Cardiac muscle cell (in vitro differentiated cells and primary cell): ENCODE measurements at regions not wholly inside any gene's neighbourhood (a gene's known extent, or its start where the extent isn't known, plus 50 kb on each side); places are given as distances from the start of the nearest gene placed in this dataset.

Experiments used
- DNase-seq, 2 donors: peaks; one replicate each; pipeline versions ENCODE4 v3.0.0 to v3.0.0-alpha.2; 2010 to 2017; ENCODE audit warnings: low read depth in 1 of 2, low spot score in 1 of 2
- H3K27ac ChIP-seq: fragments of 200-600 bp; sonication (generic); 2 replicates; pipeline ENCODE4 v1.5.1; 2016
- H3K27me3 ChIP-seq: fragments of 200-600 bp; sonication (generic); 2 replicates; pipeline ENCODE4 v1.6.0; 2016; ENCODE audit warnings: control low read depth
- H3K36me3 ChIP-seq: fragments of 200-600 bp; sonication (generic); 2 replicates; pipeline ENCODE4 v1.5.1; 2016; ENCODE audit warnings: control low read depth
- H3K4me1 ChIP-seq: fragments of 200-600 bp; sonication (generic); 2 replicates; pipeline ENCODE4 v1.8.1; 2017; ENCODE audit warnings: low read depth, mild to moderate bottlenecking, mixed run types
- H3K4me3 ChIP-seq: fragments of 200-600 bp; sonication (generic); 2 replicates; pipeline ENCODE4 v1.5.1; 2016; ENCODE audit warnings: mild to moderate bottlenecking
- H3K9me3 ChIP-seq: fragments of 200-600 bp; sonication (generic); 2 replicates; pipeline ENCODE4 v1.5.1; 2017; ENCODE audit warnings: low read depth, mild to moderate bottlenecking, control low read depth
- TF ChIP-seq, protein P1 (sequence below): IDR thresholded peaks from 2 replicates; pipeline ENCODE4 v1.5.1; 2012; ENCODE audit warnings: low read depth, mild to moderate bottlenecking, low read length

DNA sequence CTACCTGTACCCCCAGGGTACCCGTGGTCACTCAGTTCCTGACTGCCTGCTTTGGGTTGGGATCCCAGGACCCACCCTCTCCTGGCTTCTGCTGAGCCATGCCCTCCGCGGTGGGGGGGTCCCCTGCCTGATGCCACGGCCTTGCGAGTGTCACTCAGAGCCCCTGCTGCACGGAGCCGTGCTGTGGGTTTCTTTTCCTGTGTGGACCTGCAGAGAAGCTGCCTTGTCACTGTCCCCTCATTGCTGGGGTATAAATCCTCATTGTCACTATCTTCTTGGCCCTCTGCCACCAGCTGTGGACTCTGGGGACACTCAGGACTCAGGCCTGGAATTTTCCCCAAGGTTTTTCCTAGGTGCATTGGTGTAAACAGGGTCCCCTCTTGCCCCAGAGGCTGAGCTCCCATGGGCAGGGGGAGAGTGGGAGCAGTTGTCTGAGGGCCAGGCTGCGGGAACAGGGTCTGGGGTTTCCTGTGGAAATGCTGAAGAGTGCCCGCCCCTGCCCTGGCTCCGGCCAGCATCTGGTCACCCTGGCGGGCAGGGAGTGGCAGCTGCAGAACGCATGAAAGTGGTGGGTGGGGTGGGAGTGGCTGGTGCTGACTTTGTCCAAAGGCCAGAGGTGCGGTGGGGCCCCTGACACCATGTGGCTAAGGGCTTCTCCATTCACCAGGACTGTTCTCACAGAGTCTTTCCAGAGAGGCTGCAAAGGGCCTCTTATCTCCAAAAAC lies 191.7 kb downstream of the GOLGA6L6 start:
- DNase-seq: no peak

DNA sequence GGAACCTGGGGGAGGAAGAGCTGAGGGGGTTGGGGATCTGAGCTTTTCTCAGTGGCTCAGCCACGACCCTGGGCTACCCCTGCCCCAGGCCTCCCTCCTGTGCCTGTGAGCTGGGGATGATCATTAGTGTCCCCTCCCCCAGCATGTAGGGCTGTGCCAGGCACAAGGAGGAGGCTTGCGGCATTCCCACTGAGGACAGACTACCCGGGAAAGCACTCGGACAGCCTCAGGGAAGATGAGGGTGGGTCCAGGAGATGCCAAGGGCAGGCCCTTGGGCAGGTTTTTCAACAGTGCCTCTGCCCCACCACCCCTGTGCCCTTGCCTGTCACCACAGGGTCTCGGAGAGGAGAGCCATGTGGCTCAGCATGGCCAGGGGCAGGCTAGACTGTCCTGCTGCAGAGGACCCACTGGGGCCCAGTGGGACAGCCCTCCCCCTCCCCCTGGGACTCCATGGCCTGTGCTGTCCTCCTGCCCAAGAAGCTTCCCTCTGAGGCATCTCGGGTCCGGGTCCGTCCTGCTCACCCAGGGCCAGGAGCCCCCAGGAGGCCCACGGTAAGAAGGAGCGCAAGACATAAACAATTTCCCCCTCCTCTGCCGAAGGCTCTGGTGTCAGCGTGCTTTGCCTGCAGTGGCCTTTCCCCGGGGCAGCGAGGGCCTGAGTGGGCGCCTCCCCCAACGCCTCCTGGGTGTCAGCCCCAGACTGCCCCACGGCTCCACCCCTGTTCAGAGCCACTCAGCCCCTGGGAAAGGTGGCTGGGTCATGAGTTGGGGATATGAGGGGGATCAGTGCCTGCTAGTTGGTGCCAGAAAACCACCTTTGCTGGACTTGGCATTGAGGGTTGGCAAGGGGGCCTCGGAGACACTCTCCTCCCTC lies 192.5 kb downstream of the GOLGA6L6 start:
- no peak for DNase-seq
- no peak overlapping the region for H3K4me3 ChIP-seq
- no peak overlapping the region for H3K27ac ChIP-seq
- H3K27me3 ChIP-seq: no peaks in the 10 kb centered on the region
- TF ChIP-seq, protein P1, sequence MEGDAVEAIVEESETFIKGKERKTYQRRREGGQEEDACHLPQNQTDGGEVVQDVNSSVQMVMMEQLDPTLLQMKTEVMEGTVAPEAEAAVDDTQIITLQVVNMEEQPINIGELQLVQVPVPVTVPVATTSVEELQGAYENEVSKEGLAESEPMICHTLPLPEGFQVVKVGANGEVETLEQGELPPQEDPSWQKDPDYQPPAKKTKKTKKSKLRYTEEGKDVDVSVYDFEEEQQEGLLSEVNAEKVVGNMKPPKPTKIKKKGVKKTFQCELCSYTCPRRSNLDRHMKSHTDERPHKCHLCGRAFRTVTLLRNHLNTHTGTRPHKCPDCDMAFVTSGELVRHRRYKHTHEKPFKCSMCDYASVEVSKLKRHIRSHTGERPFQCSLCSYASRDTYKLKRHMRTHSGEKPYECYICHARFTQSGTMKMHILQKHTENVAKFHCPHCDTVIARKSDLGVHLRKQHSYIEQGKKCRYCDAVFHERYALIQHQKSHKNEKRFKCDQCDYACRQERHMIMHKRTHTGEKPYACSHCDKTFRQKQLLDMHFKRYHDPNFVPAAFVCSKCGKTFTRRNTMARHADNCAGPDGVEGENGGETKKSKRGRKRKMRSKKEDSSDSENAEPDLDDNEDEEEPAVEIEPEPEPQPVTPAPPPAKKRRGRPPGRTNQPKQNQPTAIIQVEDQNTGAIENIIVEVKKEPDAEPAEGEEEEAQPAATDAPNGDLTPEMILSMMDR: no peak
- no peaks in the 10 kb centered on the region for H3K4me1 ChIP-seq
- H3K36me3 ChIP-seq: no peaks in the 10 kb centered on the region
- peaks cover 46% of the 10 kb centered on the region for H3K9me3 ChIP-seq

More for the DNA sequence above, 191.7 kb downstream of the GOLGA6L6 start:
- H3K9me3 ChIP-seq: peaks cover 50% of the 10 kb centered on the region
- H3K4me3 ChIP-seq: no peak overlapping the region
- no peaks in the 10 kb centered on the region for H3K36me3 ChIP-seq
- H3K27me3 ChIP-seq: no peaks in the 10 kb centered on the region
- no peak overlapping the region for H3K27ac ChIP-seq
- H3K4me1 ChIP-seq: no peaks in the 10 kb centered on the region
- TF ChIP-seq, protein P1: no peak

DNA sequence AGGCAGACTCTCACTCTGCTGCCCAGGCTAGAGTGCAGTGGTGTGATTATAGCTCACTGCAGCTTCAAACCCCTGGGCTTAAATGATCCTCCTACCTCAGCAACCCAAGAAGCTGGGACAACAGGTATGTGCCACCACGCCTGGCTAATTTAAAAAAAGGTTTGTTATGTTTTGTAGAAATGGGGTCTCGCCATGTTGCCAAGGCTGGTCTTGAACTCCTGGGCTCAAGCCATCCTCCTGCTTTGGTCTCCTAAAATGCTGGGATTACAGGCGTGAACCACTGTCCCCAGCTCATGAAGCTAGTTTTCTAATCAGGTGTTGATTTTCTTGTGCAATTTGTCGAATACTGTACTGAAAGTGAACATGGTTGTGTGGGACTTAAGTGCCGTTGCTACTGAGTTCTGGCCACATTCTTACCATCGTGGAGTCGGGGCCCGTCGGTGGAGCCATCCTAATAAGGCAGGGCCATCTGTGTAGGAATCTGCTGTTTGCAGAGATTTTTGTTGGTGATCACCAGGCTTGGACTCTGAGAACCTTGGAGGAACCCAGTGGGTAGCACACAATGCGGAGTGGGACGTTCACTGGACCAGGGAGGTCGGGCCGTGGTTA lies 193.2 kb downstream of the GOLGA6L6 start:
- H3K4me1 ChIP-seq: no peaks in the 10 kb centered on the region
- no peak overlapping the region for H3K27ac ChIP-seq
- no peak overlapping the region for H3K4me3 ChIP-seq
- TF ChIP-seq, protein P1: no peak
- no peaks in the 10 kb centered on the region for H3K36me3 ChIP-seq
- H3K9me3 ChIP-seq: peaks cover 44% of the 10 kb centered on the region
- no peaks in the 10 kb centered on the region for H3K27me3 ChIP-seq
- DNase-seq: no peak

DNA sequence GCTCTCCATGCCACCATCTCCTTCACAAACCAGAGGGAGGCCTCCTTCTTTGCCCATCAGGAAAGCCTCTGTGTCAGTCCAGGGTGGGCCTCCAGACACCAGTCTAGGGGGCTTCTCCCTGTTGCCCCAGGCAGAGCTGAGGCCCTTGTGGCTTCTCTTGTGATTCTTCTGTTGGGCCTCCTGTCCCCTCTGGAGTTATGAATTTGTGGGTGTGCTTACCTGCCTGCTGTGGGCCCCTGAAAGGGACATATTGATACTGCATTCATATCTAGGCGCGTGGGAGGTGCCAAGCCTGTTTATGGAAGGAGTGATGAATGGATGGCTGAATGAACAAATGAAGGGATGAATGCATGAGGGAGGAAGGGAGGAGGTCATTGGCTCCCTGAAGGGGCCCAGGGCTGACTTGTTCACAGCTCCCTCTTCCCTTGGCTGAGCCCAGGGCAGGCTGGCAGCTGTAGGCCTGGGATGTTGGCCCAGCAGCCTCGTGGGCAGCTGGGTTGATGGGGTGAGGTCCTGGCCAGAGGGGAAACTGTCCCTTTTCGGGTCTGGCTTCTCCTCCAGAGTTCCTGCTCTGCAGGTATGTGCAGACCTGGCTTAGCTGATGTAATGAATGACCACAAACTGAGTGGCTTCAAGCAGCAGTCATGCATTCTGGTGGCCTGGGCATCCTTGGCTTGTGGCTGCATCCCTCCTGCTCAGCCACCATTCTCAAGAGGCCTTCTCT lies 195.4 kb downstream of the GOLGA6L6 start:
- H3K27ac ChIP-seq: no peak overlapping the region
- TF ChIP-seq, protein P1: no peak
- no peaks in the 10 kb centered on the region for H3K36me3 ChIP-seq
- no peaks in the 10 kb centered on the region for H3K27me3 ChIP-seq
- H3K4me1 ChIP-seq: no peaks in the 10 kb centered on the region
- no peak overlapping the region for H3K4me3 ChIP-seq
- no peak for DNase-seq
- peaks cover 46% of the 10 kb centered on the region for H3K9me3 ChIP-seq

DNA sequence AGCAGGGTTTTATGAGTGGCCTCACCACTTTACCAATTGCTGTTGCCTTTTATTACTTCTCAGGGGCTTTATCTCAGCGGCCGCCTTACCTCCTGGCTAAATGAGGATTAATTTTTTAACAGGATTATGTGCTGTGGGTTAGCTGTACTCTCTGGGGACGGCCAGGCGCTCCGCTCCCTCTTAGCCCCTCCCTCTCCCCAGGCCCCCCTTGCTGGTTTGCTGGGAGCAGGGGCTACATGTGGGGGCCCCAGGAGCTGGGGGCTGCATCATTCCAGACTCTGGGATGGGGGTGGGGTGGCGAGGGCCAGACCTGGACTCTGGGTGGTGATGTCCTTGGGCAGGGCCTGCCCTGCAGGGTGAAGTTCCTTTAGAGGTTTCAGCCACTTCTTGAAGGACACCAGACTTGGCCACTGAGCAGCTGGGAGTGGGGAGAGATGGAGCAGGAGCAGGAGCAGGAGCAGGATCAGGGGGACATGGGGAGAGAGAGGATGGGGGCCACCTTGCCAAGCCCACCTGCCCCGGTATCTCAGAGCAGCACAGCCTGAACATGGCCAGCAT lies 196.1 kb downstream of the GOLGA6L6 start:
- no peak for DNase-seq

More for the DNA sequence above, 196.1 kb downstream of the GOLGA6L6 start:
- Histone ChIP-seq H3K27me3 (no peaks in the 10 kb centered on the region), H3K36me3 (no peaks in the 10 kb centered on the region), H3K4me3 (no peak overlapping the region), H3K9me3 (peaks cover 46% of the 10 kb centered on the region), H3K27ac (no peak overlapping the region), H3K4me1 (no peaks in the 10 kb centered on the region)
- TF ChIP-seq, protein P1: no peak
